ELF-1 (cell line): ENCODE measurements at regions not wholly inside any gene's neighbourhood (a gene's known extent, or its start where the extent isn't known, plus 50 kb on each side); places are given as distances from the start of the nearest gene placed in this dataset.
A peak's percentile ranks its signal among the peaks of the same experiment; 100 is the strongest.
"Not testable (repeated sequence)": the region's sequence is repeated elsewhere in the genome, so short reads cannot be mapped to it uniquely, and the experiment has no call there.

Experiments used
- DNase-seq: peaks from one replicate; pipeline ENCODE4 v3.0.0-alpha.2; 2016; ENCODE audit warnings: low read depth, low spot score

- peak; percentile 85 for DNase-seq
Measured at GRCh38 chr2:216775043-216775453, 79.7 kb upstream of the IGFBP5 start.

DNA sequence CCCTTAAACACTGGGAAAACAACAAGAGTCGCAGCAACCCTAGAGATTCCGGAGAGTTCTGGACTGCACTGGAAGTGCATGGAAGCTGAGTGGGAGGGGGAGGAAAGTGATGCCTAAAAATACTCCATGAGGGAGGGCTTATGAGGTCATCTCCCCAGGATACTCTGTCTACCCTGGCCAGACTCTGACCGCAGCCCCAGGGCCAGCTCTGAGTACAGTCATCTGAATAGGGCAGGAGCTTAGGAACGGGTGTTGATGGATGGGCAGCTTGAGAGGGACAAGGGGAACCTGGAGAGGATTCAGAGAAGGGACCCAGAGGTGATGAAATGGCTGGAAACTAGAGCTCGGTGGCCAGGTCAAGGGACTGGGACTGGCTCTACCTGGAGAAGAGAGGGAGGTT lies 79.3 kb upstream of the IGFBP5 start:
- DNase-seq = peak; percentile 65

- DNase-seq = no peak
Measured at GRCh38 chr2:216774180-216774579, 78.8 kb upstream of the IGFBP5 start.

- no peak for DNase-seq
Measured at GRCh38 chr2:216773072-216773471, 77.7 kb upstream of the IGFBP5 start.

- DNase-seq = no peak
Measured at GRCh38 chr2:216770717-216771116, 75.4 kb upstream of the IGFBP5 start.

DNA sequence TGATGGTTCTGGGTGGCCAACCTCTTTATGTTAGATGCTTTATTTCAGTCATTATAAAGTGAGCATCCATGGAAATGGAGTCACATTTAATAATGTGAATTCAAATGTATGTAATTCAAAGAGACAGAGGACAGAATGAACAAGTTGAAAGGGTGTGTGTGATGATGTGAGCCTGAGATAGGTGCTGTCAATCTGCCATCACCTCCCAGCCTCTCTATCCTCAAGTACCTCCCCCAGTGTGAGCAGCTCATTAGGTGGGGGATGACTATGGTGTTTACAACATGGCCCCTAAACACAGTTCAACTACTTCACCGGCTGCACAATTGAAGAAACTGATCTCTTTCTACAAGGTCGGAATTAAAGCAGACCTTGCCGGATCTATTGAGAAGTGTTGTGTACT lies 74.7 kb upstream of the IGFBP5 start:
- no peak for DNase-seq

DNA sequence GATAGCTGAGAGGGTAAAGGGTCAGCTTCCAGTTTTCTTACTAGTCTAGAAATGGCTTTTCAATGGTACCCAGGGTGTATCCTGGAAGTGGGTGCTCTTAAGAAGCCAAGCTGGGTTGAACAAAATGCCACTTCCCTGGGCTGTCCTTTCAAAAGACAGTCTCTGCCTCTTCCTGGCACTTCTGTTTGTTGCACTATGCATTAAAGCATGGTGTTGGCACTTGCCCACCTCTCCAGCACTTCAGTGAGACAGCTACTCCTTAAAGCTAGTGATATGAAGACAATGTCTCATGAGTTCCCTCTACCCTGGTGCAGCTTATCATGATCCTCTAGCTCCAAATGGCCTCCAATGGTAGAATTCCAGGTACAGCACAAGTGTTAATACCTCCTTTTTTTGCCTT lies 74.3 kb upstream of the IGFBP5 start:
- DNase-seq = no peak

GRCh38 chr2:216768908-216769411 lies 73.6 kb upstream of the IGFBP5 start:
- no peak for DNase-seq

DNA sequence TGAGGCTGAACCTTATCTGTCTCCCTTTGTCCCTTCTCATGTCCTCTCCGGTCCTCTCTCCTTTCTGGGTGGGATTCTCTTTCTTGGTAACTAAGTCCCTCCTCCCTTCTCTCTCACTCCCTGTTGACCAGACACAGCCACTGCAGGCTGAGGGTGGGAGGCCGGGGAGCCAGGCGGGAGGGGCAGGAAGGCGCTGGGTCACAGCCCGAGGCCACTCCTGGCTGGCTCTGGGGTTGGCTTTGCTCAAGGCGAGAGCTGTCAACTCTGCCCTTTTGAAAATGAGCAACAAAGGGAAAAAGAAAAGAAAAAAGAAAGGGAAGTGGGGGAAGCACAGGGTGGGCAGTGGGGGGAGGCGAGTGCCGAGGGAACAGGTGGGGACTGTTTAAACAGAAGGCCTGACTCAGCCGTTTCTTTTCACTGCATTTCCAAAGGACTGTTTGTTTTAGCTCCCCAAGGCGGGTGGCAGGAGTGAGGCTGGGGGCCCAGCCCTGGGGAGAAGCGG lies 70.5 kb upstream of the IGFBP5 start:
- DNase-seq = peak; percentile 97

DNA sequence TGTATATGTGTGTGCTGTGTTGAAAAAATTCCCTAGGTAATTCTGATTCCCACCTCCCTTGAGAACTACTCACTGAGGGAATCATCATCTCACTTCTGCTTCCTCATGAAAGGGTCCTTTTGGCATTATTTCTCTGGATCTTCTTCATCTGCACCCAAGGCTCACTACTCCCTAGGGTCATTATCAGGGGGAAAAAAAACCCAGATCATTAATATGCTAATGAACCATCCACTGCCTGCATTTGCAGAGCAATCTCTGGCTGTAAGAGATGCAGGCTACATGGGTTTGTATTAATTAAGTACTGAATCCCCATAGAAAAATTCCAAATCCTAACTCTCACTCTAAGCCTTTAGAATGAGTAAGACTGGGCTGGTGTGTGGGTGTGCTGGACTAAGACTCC lies 68.0 kb upstream of the IGFBP5 start:
- DNase-seq = no peak

DNA sequence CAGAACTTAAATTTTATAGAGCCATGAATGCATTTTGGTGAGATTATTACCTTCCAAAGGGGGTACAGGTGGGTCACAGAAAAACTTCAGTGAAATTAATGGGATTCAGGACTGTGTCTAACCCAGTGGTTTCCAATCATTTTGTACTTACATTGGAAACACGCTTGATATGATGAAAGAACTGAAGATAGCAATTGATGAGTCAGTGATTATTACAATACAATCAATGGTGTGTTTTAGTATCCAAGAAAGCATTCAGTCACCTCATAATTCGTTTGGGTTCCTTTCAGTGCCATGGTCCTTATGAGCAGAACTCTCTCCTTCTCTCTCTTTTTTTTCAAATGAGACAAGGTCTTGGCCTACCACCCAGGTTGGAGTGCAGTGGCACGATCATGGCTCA lies 66.5 kb upstream of the IGFBP5 start:
- DNase-seq = no peak

DNA sequence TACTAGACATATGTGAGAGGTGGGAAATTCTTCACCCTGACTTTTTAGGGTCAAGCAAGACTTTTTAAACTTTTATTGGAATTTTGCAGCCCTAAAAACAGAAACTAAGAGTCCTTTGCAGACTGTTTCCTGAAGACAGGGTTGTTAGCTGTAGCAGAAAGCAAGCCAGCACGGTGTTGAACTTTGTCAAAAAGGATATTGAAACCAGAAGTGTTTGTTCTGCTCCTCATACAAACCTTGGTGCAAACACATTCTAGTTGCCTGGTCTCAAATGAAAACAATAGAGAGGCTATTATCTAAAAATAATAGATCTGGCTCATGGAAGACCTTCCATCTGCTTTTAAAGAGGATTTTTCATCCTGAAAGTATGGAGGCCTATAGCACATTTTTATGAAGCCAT lies 65.8 kb upstream of the IGFBP5 start:
- DNase-seq = no peak

DNA sequence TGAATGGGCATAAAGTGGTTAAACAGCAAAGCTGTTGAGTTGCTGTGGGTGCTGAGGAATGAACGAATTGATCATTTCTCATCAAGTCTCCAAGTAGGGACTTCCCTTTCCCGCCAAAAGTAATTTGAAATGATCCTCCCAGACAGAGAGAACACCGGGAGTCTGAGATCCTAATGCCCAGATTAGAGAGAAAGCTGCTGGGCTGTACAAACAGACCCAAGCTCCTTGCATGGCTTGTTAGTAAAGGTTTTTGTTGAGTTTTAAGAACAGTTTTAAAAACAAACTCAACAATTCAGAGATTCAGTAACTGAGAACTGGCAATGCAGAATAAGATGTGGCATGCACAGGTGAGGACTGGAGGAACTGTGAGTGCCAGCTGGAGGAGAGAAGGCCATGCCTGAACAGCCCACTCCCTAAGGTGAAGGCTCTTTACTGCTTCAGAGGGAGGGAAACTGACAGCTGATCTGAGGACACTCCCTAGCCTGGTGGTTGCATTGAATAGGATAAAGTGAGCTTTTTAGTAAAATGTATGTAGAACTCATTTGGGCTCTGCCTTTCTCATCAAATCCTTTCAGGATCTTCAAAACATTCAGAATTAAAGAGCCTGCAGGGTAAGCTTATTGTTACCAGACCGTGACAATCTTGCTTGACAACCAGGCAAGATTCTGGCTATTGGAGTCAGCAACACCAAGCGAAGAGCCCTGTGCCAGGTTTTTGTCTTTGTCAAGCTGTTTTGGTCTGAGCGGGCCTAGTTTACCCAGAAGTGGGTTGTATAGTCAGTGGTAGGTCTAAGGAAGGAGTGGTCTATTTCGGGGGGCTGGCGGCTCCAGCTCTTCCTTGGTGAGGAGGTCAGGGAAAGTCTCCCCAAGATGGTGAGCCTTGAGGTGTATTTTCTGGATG lies 63.2 kb upstream of the IGFBP5 start:
- no peak for DNase-seq

DNA sequence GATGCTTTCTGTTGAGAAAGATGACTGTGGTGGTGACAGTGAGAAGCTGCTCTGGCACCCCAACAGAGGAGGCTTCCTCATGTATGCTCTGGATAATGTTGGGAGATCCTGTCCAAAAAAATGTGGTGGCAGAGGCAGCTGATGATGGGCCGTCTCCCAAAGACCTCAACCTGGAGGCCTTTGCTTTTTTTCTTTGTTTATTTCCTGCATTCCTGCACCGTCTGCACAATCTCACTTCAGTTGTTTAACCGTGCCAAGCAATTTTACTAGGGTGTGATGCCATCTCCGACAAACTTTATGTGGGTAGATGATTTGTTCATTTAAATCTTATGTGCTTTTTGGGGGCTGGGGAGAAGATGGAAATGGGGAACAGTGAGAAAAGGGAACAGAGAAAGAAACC lies 62.2 kb upstream of the IGFBP5 start:
- no peak for DNase-seq

DNA sequence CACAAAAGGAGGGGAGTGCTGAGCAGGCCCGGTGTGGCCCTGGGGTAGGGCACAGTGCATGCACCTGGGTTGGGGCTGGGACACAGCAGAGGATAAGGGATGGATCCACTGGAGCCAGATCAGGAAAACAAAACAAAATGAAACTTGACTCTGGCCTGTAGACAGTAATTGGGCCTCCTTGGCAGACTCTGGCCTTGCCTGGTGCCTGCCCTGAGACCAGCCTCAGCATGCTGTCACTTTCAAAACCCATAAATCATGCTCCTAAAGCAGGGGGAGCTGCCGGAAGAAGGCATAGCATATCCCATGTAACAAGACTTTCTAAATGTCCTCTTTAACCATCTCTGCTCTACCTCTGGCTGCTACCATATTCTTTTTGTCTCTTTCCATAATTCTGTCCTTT lies 61.1 kb upstream of the IGFBP5 start:
- DNase-seq = no peak

GRCh38 chr2:216754812-216755211 lies 59.5 kb upstream of the IGFBP5 start:
- DNase-seq = no peak

- DNase-seq = no peak
Measured at GRCh38 chr2:216754336-216754735, 59.0 kb upstream of the IGFBP5 start.

DNA sequence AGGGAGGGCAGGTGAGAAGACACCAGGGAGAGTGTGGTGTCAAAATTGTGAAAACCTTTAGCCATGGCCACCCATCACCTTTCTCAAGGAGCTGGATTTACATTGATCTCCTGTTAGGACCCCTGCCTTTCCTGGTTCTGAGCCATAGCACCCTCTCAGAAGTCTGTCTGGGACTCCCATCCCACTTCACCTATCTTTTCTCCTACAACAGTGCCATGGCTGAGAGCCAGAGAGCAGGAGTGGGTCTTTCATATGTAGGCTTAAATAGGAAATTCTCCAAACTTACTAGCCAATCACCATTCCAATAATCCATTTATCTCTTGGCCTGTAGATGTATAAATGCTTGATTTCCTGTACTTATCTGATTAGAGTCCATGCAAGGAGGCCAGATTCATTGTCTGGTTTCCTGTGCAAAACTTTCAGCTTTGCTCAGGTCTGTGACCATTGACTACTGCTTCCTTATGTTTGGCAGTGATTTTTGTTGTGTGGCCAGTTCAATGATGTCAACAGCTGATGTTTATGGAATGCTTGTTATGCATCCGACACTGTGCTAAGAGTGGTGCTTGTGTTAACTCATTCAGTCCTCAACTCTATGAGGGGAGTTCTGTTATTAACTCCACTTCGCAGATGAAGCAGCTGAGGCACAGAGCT lies 57.6 kb upstream of the IGFBP5 start:
- DNase-seq = no peak

GRCh38 chr2:216750750-216751149 lies 55.4 kb upstream of the IGFBP5 start:
- DNase-seq = not testable (repeated sequence)

GRCh38 chr2:216746268-216746667 lies 50.9 kb upstream of the IGFBP5 start:
- DNase-seq = not testable (repeated sequence)

- no peak for DNase-seq
Measured at GRCh38 chr2:216745453-216745852, 50.1 kb upstream of the IGFBP5 start.
